Mesothelial cell of epicardium (in vitro differentiated cells): ENCODE measurements at regions not wholly inside any gene's neighbourhood (a gene's known extent, or its start where the extent isn't known, plus 50 kb on each side); places are given as distances from the start of the nearest gene placed in this dataset.
"Not testable (repeated sequence)": the region's sequence is repeated elsewhere in the genome, so short reads cannot be mapped to it uniquely, and the experiment has no call there.

ENCODE experiments used
- DNase-seq, 2 experiments: peaks; one replicate each; pipeline ENCODE4 v3.0.0; 2021; ENCODE audit warnings: low spot score in 2 of 2; ENCODE audit not compliant: unreplicated experiment in 2 of 2
- H3K27ac Mint-ChIP-seq: 2 replicates; pipeline ENCODE4 v1.8.0; 2021; ENCODE audit warnings: mixed read lengths
- H3K27me3 Mint-ChIP-seq: 2 replicates; pipeline ENCODE4 v1.8.0; 2021; ENCODE audit warnings: low read depth, mixed read lengths
- H3K36me3 Mint-ChIP-seq: 2 replicates; pipeline ENCODE4 v1.8.0; 2021; ENCODE audit warnings: mixed read lengths
- H3K4me1 Mint-ChIP-seq: 2 replicates; pipeline ENCODE4 v1.8.0; 2021; ENCODE audit warnings: mixed read lengths
- H3K4me3 Mint-ChIP-seq: 2 replicates; pipeline ENCODE4 v1.8.0; 2021; ENCODE audit warnings: mild to moderate bottlenecking, moderate library complexity, mixed read lengths
- H3K9me3 Mint-ChIP-seq: 2 replicates; pipeline ENCODE4 v1.8.0; 2021; ENCODE audit warnings: mixed read lengths
- TF ChIP-seq, protein P1 (sequence below): fragments of 200-600 bp; sonication (generic); IDR thresholded peaks from one replicate; pipeline ENCODE4 v1.5.0; 2021; ENCODE audit warnings: antibody characterized with exemption; ENCODE audit not compliant: unreplicated experiment

DNA sequence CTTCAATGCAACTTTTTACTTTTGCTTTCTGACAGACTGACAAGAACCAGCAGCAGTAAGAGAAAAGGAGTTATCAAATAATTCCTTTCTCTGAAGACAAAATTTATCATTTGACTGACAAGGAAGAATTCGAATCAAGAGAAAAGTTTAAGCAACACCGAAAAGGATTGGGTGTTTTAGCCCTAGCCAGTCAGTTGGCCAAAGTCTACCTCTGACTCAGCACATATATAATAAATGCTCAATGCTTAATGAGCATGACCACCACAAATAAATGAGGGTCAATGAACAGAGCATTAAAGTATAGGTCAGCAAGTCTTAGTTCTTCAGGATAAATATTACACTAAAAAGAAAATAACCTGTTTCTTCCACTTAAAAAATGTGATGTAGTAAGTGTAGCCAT, 1603.5 kb upstream of the C9orf72 start:
- DNase-seq, result no peak
- Mint-ChIP-seq H3K36me3 (no peaks in the 10 kb centered on the region), H3K27ac (no peak overlapping the region), H3K4me1 (peaks cover 4% of the 10 kb centered on the region), H3K4me3 (no peak overlapping the region), H3K9me3 (no peaks in the 10 kb centered on the region), H3K27me3 (no peaks in the 10 kb centered on the region)
- TF ChIP-seq, protein P1, sequence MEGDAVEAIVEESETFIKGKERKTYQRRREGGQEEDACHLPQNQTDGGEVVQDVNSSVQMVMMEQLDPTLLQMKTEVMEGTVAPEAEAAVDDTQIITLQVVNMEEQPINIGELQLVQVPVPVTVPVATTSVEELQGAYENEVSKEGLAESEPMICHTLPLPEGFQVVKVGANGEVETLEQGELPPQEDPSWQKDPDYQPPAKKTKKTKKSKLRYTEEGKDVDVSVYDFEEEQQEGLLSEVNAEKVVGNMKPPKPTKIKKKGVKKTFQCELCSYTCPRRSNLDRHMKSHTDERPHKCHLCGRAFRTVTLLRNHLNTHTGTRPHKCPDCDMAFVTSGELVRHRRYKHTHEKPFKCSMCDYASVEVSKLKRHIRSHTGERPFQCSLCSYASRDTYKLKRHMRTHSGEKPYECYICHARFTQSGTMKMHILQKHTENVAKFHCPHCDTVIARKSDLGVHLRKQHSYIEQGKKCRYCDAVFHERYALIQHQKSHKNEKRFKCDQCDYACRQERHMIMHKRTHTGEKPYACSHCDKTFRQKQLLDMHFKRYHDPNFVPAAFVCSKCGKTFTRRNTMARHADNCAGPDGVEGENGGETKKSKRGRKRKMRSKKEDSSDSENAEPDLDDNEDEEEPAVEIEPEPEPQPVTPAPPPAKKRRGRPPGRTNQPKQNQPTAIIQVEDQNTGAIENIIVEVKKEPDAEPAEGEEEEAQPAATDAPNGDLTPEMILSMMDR, result no peak

DNA sequence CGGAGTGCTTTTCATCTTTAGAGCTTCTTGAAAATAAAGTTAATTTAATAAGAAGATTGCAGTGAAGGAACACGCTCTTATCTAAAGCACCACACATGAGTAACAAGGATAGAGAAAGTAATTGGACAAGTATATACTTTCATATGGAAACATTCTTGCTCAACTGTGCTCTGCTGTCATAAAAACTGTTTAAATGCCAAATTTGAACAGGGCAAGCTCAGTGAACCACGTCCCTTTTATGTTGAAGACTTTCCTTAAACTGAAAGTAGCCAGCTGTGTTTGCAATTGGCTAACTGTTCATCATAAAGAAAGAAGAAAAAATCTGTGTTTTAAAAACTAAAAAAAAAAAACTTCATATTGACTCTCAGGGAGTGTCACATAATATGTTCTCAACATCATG, 1610.7 kb upstream of the C9orf72 start:
- Mint-ChIP-seq H3K27ac (no peak overlapping the region), H3K4me1 (no peaks in the 10 kb centered on the region), H3K36me3 (no peaks in the 10 kb centered on the region), H3K4me3 (no peak overlapping the region), H3K9me3 (no peaks in the 10 kb centered on the region), H3K27me3 (no peaks in the 10 kb centered on the region)
- DNase-seq, result no peak
- TF ChIP-seq, protein P1, result no peak

DNA sequence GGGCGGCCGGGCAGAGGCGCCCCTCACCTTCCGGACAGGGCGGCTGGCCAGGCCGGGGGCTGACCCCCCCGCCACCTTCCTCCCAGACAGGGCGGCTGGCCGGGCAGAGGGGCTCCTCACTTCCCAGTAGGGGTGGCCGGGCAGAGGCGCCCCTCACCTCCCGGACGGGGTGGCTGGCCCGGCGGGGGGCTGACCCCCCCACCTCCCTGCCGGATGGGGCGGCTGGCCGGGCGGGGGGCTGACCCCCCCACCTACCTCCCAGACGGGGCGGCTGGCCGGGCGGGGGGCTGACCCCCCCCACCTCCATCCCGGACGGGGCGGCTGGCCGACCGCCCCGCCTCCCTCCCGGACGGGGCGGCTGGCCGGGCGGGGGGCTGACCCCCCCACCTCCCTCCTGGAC, 1615.5 kb upstream of the C9orf72 start:
- H3K27ac Mint-ChIP-seq, H3K4me1 Mint-ChIP-seq, H3K27me3 Mint-ChIP-seq, H3K36me3 Mint-ChIP-seq, DNase-seq, H3K9me3 Mint-ChIP-seq, H3K4me3 Mint-ChIP-seq: not testable (repeated sequence)

DNA sequence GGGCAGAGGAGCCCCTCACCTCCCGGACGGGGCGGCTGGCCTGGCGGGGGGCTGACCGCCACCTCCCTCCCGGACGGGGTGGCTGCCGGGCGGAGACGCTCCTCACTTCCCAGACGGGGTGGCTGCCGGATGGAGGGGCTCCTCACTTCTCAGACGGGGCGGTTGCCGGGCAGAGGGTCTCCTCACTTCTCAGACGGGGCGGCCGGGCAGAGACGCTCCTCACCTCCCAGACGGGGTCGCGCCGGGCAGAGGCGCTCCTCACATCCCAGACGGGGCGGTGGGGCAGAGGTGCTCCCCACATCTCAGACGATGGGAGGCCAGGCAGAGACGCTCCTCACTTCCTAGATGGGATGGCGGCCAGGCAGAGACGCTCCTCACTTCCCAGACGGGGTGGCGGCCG, 1615.9 kb upstream of the C9orf72 start:
- H3K4me3 Mint-ChIP-seq, H3K4me1 Mint-ChIP-seq, H3K27me3 Mint-ChIP-seq, H3K9me3 Mint-ChIP-seq, H3K27ac Mint-ChIP-seq, H3K36me3 Mint-ChIP-seq, DNase-seq: not testable (repeated sequence)

DNA sequence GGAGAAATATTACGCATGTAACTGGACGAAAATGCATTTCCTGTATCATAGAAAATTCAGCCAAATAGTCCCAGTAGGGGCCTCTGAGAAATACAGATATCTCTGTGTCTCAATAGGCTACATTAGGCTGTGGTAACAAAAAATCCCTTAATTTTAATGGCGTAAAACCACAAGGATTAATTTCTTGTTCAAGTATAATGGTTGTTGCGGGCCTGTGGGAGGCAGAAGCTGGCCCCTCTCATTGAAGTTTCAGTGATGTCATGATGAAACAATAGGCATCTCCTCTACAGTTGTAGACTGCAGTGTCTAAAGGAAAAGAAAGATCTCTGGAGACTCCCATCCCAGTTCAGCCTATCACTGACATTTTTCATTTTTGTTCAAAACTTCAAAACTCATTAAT, 1625.6 kb upstream of the C9orf72 start:
- DNase-seq, result no peak
- Mint-ChIP-seq H3K27ac (no peak overlapping the region), H3K4me1 (peaks cover 10% of the 10 kb centered on the region), H3K36me3 (no peaks in the 10 kb centered on the region), H3K4me3 (no peak overlapping the region), H3K27me3 (no peaks in the 10 kb centered on the region), H3K9me3 (no peaks in the 10 kb centered on the region)
- TF ChIP-seq, protein P1, result no peak

DNA sequence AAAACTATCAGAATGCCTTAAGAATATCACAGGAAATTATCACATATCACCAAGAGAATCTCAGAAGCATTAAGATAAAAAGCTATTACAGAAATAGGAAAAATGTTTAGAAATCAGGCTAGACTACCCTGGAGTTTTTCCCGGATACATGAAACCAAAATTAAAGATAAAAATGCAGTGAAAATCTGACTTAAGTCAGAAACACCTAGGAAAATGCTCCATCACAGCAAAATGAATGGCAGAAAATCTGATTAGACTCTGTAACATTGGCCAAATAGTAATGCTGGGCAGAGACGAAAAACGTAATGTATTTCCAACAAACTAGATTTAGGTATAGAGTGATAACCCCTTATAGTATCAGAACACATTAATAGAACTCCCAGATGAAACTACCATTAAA, 1626.7 kb upstream of the C9orf72 start:
- H3K4me1 Mint-ChIP-seq, result peaks cover 10% of the 10 kb centered on the region
- no peaks in the 10 kb centered on the region for H3K36me3 Mint-ChIP-seq
- no peaks in the 10 kb centered on the region for H3K27me3 Mint-ChIP-seq
- no peaks in the 10 kb centered on the region for H3K9me3 Mint-ChIP-seq
- no peak overlapping the region for H3K27ac Mint-ChIP-seq
- no peak overlapping the region for H3K4me3 Mint-ChIP-seq
- TF ChIP-seq, protein P1, result no peak
- no peak for DNase-seq

DNA sequence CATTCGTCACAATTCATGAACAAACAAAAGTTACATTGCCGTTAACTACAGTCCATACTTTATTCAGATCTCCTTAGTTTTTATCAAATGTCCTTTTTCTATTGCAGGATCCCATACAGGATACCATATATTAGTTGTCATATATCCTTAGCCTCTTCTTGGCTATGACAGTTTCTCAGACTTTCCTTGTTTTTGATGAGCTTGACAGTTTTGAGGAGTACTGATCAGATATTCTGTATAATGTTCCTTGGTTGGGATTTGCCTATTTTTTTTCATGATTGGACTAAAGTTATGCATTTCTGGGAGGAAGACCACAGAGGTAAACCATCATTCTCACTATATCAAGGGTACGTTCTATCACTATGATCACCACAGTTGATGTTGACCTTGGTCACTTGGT, 1627.4 kb upstream of the C9orf72 start:
- H3K9me3 Mint-ChIP-seq, result no peaks in the 10 kb centered on the region
- H3K4me1 Mint-ChIP-seq, result peaks cover 10% of the 10 kb centered on the region
- H3K27ac Mint-ChIP-seq, result no peak overlapping the region
- H3K27me3 Mint-ChIP-seq, result no peaks in the 10 kb centered on the region
- TF ChIP-seq, protein P1, result no peak
- H3K4me3 Mint-ChIP-seq, result no peak overlapping the region
- DNase-seq, result no peak
- no peaks in the 10 kb centered on the region for H3K36me3 Mint-ChIP-seq
